CD14-positive monocyte (primary cell): ENCODE measurements at regions not wholly inside any gene's neighbourhood (a gene's known extent, or its start where the extent isn't known, plus 50 kb on each side); places are given as distances from the start of the nearest gene placed in this dataset.

Experiments used
- DNase-seq, 3 donors: peaks; one replicate each; pipeline ENCODE4 v3.0.0-alpha.2; 2011 to 2022
- H2AFZ ChIP-seq: 2 replicates; pipeline ENCODE4 v1.6.0; 2012; ENCODE audit warnings: mild to moderate bottlenecking, low read depth, low read length, inconsistent platforms; ENCODE audit not compliant: insufficient read depth, poor library complexity, severe bottlenecking
- H3K27ac ChIP-seq, 2 donors: 1 replicate in 1 of 2; 2 replicates in 1 of 2; pipeline ENCODE4 v1.5.1; 2012 to 2013; ENCODE audit warnings: low read length in 2 of 2, control low read depth in 1 of 2, inconsistent platforms in 1 of 2, low read depth in 1 of 2, mild to moderate bottlenecking in 1 of 2
- H3K27me3 ChIP-seq, 2 donors: one replicate each; pipeline versions ENCODE4 v1.6.0 to v1.6.1; 2011 to 2013; ENCODE audit warnings: low read length in 2 of 2; ENCODE audit not compliant: control insufficient read depth in 2 of 2, insufficient read depth in 2 of 2
- H3K36me3 ChIP-seq, 2 donors: replicated peaks in 1 of 2; 1 replicate in 1 of 2; 2 replicates in 1 of 2; pipeline versions ENCODE4 v1.5.1 to v1.6.1; 2012 to 2013; ENCODE audit warnings: low read length in 2 of 2, control low read depth in 1 of 2, inconsistent platforms in 1 of 2, mild to moderate bottlenecking in 1 of 2; ENCODE audit not compliant: insufficient read depth in 2 of 2, control insufficient read depth in 1 of 2
- H3K4me1 ChIP-seq, 2 donors: 1 replicate in 1 of 2; 2 replicates in 1 of 2; pipeline versions ENCODE4 v1.5.1 to v1.6.1; 2012 to 2013; ENCODE audit warnings: low read length in 2 of 2, control low read depth in 1 of 2, inconsistent platforms in 1 of 2, mild to moderate bottlenecking in 1 of 2, moderate library complexity in 1 of 2; ENCODE audit not compliant: insufficient read depth in 2 of 2, control insufficient read depth in 1 of 2
- H3K4me2 ChIP-seq: replicated peaks from 2 replicates; pipeline ENCODE3; 2012; ENCODE audit warnings: low read length, moderate library complexity, mild to moderate bottlenecking; ENCODE audit not compliant: poor library complexity, severe bottlenecking; ENCODE audit errors: extremely low read depth
- H3K4me3 ChIP-seq, 3 experiments: fragments of 200-600 bp in 1 of 3; sonication (generic) in 1 of 3; replicated peaks in 1 of 3; 1 replicate in 2 of 3; 2 replicates in 1 of 3; pipeline ENCODE4 v1.5.1; 2011 to 2013; ENCODE audit warnings: low read length in 3 of 3, mild to moderate bottlenecking in 3 of 3, control low read depth in 2 of 3, low read depth in 2 of 3, inconsistent platforms in 1 of 3, moderate library complexity in 1 of 3
- H3K79me2 ChIP-seq: 2 replicates; pipeline ENCODE4 v1.6.0; 2012; ENCODE audit warnings: mild to moderate bottlenecking, control low read depth, inconsistent platforms, low read length, moderate library complexity; ENCODE audit not compliant: insufficient read depth
- H3K9ac ChIP-seq: 2 replicates; pipeline ENCODE4 v1.6.0; 2017; ENCODE audit warnings: low read length, mild to moderate bottlenecking; ENCODE audit not compliant: insufficient read depth, poor library complexity, severe bottlenecking
- H3K9me3 ChIP-seq, 2 donors: replicated peaks in 1 of 2; 1 replicate in 1 of 2; 2 replicates in 1 of 2; pipeline versions ENCODE4 v1.5.1 to v1.6.1; 2012 to 2013; ENCODE audit warnings: low read length in 2 of 2, control low read depth in 1 of 2; ENCODE audit not compliant: control insufficient read depth in 1 of 2, insufficient read depth in 1 of 2
- H4K20me1 ChIP-seq: 2 replicates; pipeline ENCODE4 v1.6.0; 2012; ENCODE audit warnings: mild to moderate bottlenecking, low read length, control low read depth, moderate library complexity; ENCODE audit not compliant: insufficient read depth
- H3K27ac Mint-ChIP-seq, 7 donors: one replicate each; pipeline ENCODE4 v1.8.0; 2020; ENCODE audit warnings: mild to moderate bottlenecking in 7 of 7, mixed read lengths in 7 of 7, moderate library complexity in 6 of 7, inconsistent platforms in 2 of 7
- H3K27me3 Mint-ChIP-seq, 3 donors: one replicate each; pipeline ENCODE4 v1.8.0; 2021 to 2022; ENCODE audit warnings: low read depth in 3 of 3, mild to moderate bottlenecking in 3 of 3, mixed read lengths in 3 of 3, moderate library complexity in 3 of 3, inconsistent platforms in 1 of 3
- H3K36me3 Mint-ChIP-seq, 2 donors: one replicate each; pipeline ENCODE4 v1.8.0; 2020; ENCODE audit warnings: mixed read lengths in 2 of 2, inconsistent platforms in 1 of 2, mild to moderate bottlenecking in 1 of 2
- H3K4me1 Mint-ChIP-seq: one replicate; pipeline ENCODE4 v1.8.0; 2020; ENCODE audit warnings: mild to moderate bottlenecking, mixed read lengths
- H3K4me3 Mint-ChIP-seq, 2 donors: one replicate each; pipeline ENCODE4 v1.8.0; 2020; ENCODE audit warnings: mild to moderate bottlenecking in 2 of 2, mixed read lengths in 2 of 2, moderate library complexity in 1 of 2
- H3K9me3 Mint-ChIP-seq, 7 donors: one replicate each; pipeline ENCODE4 v1.8.0; 2020 to 2022; ENCODE audit warnings: mixed read lengths in 7 of 7, mild to moderate bottlenecking in 6 of 7, moderate library complexity in 6 of 7, inconsistent platforms in 2 of 7
- WGBS: methylation state at CpG from one replicate; pipeline ENCODE4 v1.1.5; 2013; ENCODE audit warnings: missing lambda C conversion rate; ENCODE audit not compliant: insufficient coverage; 5-methylcytosine and 5-hydroxymethylcytosine counted together
- intact Hi-C, 2 donors: fragments of 100-400 bp; cut with micrococcal nuclease; formaldehyde crosslinking; loops; one replicate each; pipeline versions ENCODE4 v1.15.0 to v1.15.1; 2023
- TF ChIP-seq, protein P1 (sequence below): fragments of 200-600 bp; IDR thresholded peaks from one replicate; pipeline ENCODE4 v1.8.0; 2022; ENCODE audit warnings: antibody characterized with exemption, mild to moderate bottlenecking

DNA sequence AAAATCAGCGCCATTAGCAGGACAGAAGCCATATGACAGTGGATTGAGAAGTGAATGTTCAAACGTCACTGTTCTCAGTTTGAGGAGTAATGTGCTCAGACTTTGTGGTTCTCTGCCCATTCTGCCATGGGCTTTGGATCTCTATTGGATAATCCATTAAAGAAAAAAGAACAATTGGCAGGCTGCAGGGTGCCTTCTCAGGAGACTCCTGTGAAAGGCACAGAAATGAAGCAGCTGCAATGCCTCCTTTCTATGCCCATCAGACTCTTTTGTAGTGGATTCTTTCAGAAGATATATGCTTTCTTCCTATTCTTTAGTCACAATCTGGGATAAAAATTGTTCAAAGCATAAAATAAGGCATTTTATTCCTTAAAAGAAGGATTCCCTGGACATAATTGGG is 506.9 kb upstream of the KLHL29 start:
- Mint-ChIP-seq H3K4me3 (no peak overlapping the region), H3K27ac (no peak overlapping the region), H3K9me3 (peaks cover 0 to 5% (median 0%) of the 10 kb centered on the region in 7 donors), H3K4me1 (no peaks in the 10 kb centered on the region), H3K36me3 (no peaks in the 10 kb centered on the region), H3K27me3 (peaks cover 0 to 2% (median 1%) of the 10 kb centered on the region in 3 donors)
- H3K9ac ChIP-seq: no peak overlapping the region
- TF ChIP-seq, protein P1, sequence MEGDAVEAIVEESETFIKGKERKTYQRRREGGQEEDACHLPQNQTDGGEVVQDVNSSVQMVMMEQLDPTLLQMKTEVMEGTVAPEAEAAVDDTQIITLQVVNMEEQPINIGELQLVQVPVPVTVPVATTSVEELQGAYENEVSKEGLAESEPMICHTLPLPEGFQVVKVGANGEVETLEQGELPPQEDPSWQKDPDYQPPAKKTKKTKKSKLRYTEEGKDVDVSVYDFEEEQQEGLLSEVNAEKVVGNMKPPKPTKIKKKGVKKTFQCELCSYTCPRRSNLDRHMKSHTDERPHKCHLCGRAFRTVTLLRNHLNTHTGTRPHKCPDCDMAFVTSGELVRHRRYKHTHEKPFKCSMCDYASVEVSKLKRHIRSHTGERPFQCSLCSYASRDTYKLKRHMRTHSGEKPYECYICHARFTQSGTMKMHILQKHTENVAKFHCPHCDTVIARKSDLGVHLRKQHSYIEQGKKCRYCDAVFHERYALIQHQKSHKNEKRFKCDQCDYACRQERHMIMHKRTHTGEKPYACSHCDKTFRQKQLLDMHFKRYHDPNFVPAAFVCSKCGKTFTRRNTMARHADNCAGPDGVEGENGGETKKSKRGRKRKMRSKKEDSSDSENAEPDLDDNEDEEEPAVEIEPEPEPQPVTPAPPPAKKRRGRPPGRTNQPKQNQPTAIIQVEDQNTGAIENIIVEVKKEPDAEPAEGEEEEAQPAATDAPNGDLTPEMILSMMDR: no peak
- H2AFZ ChIP-seq: no peak overlapping the region
- intact Hi-C loops: no loop called here
- H3K79me2 ChIP-seq: no peaks in the 10 kb centered on the region
- 89% methylated on average over 2 of the region's 2 CpGs for WGBS
- no peak overlapping the region for H3K4me3 ChIP-seq
- no peaks in the 10 kb centered on the region for H3K9me3 ChIP-seq
- no peaks in the 10 kb centered on the region for H4K20me1 ChIP-seq
- no peak overlapping the region for H3K4me2 ChIP-seq
- no peaks in the 10 kb centered on the region for H3K36me3 ChIP-seq
- no peak for DNase-seq
- no peaks in the 10 kb centered on the region for H3K27me3 ChIP-seq
- no peaks in the 10 kb centered on the region for H3K4me1 ChIP-seq
- no peak overlapping the region for H3K27ac ChIP-seq

DNA sequence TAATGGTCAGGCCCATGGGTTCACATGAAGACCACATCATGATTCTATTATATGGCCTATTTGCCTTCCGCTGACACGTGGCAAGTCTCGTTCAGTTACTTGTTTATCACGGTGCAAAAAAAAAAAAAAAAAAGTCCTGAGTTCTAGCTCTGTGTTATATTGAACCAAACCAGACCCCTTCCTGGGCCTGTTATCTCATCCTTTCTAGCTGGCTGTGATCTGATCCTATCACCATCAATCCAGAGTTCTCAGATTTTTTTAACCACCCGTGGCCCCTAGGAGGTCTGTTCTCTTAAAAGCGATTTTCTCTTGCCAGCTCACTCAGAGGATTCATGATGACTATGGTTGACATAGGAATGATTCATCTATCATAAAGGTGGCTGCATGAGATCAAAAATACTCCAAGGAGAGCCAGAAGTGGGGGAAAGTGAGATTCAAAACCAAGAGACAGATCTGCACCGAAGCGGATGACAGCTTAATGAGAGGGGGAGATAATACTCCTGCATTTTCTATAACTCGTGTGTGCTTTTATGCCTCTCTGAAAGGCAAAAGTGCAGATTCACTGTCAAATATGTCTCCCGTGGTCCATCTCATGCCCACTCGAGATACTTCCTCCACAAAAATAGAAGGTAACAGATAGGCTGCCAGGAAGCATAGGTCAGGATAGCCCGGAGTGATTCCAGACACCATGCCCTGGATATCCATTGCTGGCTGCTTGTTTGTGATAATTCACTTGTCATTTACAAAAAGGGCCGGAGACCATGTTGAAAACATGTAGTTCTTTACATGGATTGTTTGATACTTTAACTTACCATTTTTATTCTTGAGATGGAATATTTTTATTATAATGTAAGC is 505.7 kb upstream of the KLHL29 start:
- intact Hi-C loops: no loop called here
- TF ChIP-seq, protein P1: no peak
- Histone ChIP-seq H3K9me3 (no peaks in the 10 kb centered on the region), H2AFZ (no peak overlapping the region), H3K27me3 (no peaks in the 10 kb centered on the region), H3K27ac (no peak overlapping the region), H3K4me1 (no peaks in the 10 kb centered on the region), H3K4me3 (no peak overlapping the region), H3K79me2 (no peaks in the 10 kb centered on the region), H3K9ac (no peak overlapping the region), H4K20me1 (no peaks in the 10 kb centered on the region), H3K4me2 (no peak overlapping the region), H3K36me3 (no peaks in the 10 kb centered on the region)
- no peaks in the 10 kb centered on the region for H3K4me1 Mint-ChIP-seq
- 97% methylated on average over 6 of the region's 13 CpGs for WGBS
- DNase-seq: no peak
- no peak overlapping the region for H3K27ac Mint-ChIP-seq
- H3K9me3 Mint-ChIP-seq: peaks cover 0 to 3% (median 2%) of the 10 kb centered on the region in 7 donors
- no peak overlapping the region for H3K4me3 Mint-ChIP-seq
- no peaks in the 10 kb centered on the region for H3K36me3 Mint-ChIP-seq
- peaks cover 0 to 1% (median under 1%) of the 10 kb centered on the region in 3 donors for H3K27me3 Mint-ChIP-seq
